Sciatic nerve (tissue), 2 donors: ENCODE measurements at regions not wholly inside any gene's neighbourhood (a gene's known extent, or its start where the extent isn't known, plus 50 kb on each side); places are given as distances from the start of the nearest gene placed in this dataset.

Source experiments
- ATAC-seq: fragments of 200-7000 bp; cut with Tn5 transposase; one replicate; pipeline ENCODE4 v1.9.1; 2020; ENCODE audit warnings: mild to moderate bottlenecking, moderate library complexity
- DNase-seq: peaks from one replicate; pipeline ENCODE4 v3.0.0-alpha.2; 2020; ENCODE audit warnings: low spot score
- intact Hi-C: fragments of 100-400 bp; cut with DNase I; formaldehyde crosslinking; loops from one replicate; pipeline ENCODE4 v1.14.2; 2022
- donor health status: DM: no; HTN: no; CAD: no.
- donor health status: DM: no; HTN: no; CAD: no.

- ATAC-seq (peak; percentile 37), DNase-seq (no peak)
- intact Hi-C loops, result no loop called here
Measured at GRCh38 chr14:73784181-73784987, 67.2 kb upstream of the PTGR2 start.

GRCh38 chr14:73783107-73783727 is 68.4 kb upstream of the PTGR2 start:
- DNase-seq (no peak), ATAC-seq (no peak)
- intact Hi-C loops, result loop anchor here (2.0 kb wide), 1 partner anchor 62 kb away; no protein-coding TSS in a partner anchor

- intact Hi-C loops, result loop anchor here (2.0 kb wide), 1 partner anchor 62 kb away; no protein-coding TSS in a partner anchor
- ATAC-seq, result no peak
- DNase-seq, result no peak
Measured at GRCh38 chr14:73782623-73783022, 68.4 kb upstream of the PNMA1 start.

- intact Hi-C loops, result no loop called here
- ATAC-seq, result no peak
- DNase-seq, result no peak
Measured at GRCh38 chr14:73780896-73781295, 66.7 kb upstream of the PNMA1 start.

GRCh38 chr14:73780391-73780790 is 66.2 kb upstream of the PNMA1 start:
- intact Hi-C loops, result no loop called here
- DNase-seq (no peak), ATAC-seq (no peak)

GRCh38 chr14:73778736-73779135 is 64.6 kb upstream of the PNMA1 start:
- intact Hi-C loops, result no loop called here
- DNase-seq (no peak), ATAC-seq (no peak)

- ATAC-seq (no peak), DNase-seq (no peak)
Measured at GRCh38 chr14:73777420-73777819, 63.2 kb upstream of the PNMA1 start.

GRCh38 chr14:73776194-73776537 is 62.0 kb upstream of the PNMA1 start:
- ATAC-seq, result no peak
- intact Hi-C loops, result no loop called here
- no peak for DNase-seq

More at GRCh38 chr14:73777420-73777819, 63.2 kb upstream of the PNMA1 start:
- intact Hi-C loops, result no loop called here

- intact Hi-C loops, result no loop called here
- DNase-seq (no peak), ATAC-seq (peak; percentile 31)
Measured at GRCh38 chr14:73775339-73776193, 61.4 kb upstream of the PNMA1 start.

GRCh38 chr14:73774671-73775070 is 60.5 kb upstream of the PNMA1 start:
- no peak for DNase-seq

GRCh38 chr14:73774241-73774570 is 60.0 kb upstream of the PNMA1 start:
- DNase-seq, result no peak
- intact Hi-C loops, result no loop called here
- no peak for ATAC-seq

More at GRCh38 chr14:73774671-73775070, 60.5 kb upstream of the PNMA1 start:
- intact Hi-C loops, result no loop called here
- no peak for ATAC-seq

GRCh38 chr14:73773441-73774240 is 59.5 kb upstream of the PNMA1 start:
- DNase-seq (no peak), ATAC-seq (no peak)
- intact Hi-C loops, result no loop called here

- intact Hi-C loops, result no loop called here
- peak; percentile 58 for ATAC-seq
- DNase-seq, result no peak
Measured at GRCh38 chr14:73771848-73772638, 57.9 kb upstream of the PNMA1 start.

- DNase-seq (no peak), ATAC-seq (no peak)
- intact Hi-C loops, result no loop called here
Measured at GRCh38 chr14:73770977-73771847, 57.0 kb upstream of the PNMA1 start.

GRCh38 chr14:73768107-73768506 is 53.9 kb upstream of the PNMA1 start:
- DNase-seq, result no peak
- intact Hi-C loops, result no loop called here
- no peak for ATAC-seq

- intact Hi-C loops, result no loop called here
- ATAC-seq (peak; percentile 19), DNase-seq (peak; percentile 77)
Measured at GRCh38 chr14:73764406-73765280, 50.5 kb upstream of the PNMA1 start.
